Neural cell (in vitro differentiated cells): ENCODE measurements at regions not wholly inside any gene's neighbourhood (a gene's known extent, or its start where the extent isn't known, plus 50 kb on each side); places are given as distances from the start of the nearest gene placed in this dataset.

Source experiments
- H2AFZ ChIP-seq: fragments of 200-600, 300-800 bp; sonication (generic), shearing (Covaris generic); 2 replicates; pipeline ENCODE4 v1.6.0; 2014; ENCODE audit warnings: low read depth, mild to moderate bottlenecking, antibody characterized with exemption, low read length, moderate library complexity
- H3F3A ChIP-seq: fragments of 200-600 bp; shearing (Covaris generic); 2 replicates; pipeline ENCODE4 v1.6.1; 2016; ENCODE audit warnings: mild to moderate bottlenecking, moderate library complexity, mixed read lengths, antibody characterized with exemption, low read length; ENCODE audit not compliant: insufficient read depth, poor library complexity, severe bottlenecking
- H3K27ac ChIP-seq: fragments of 200-600, 300-800 bp; sonication (generic), shearing (Covaris generic); 2 replicates; pipeline ENCODE4 v1.5.1; 2014; ENCODE audit warnings: mild to moderate bottlenecking, low read length, moderate library complexity
- H3K27me3 ChIP-seq: fragments of 300-800, 200-600 bp; sonication (generic), shearing (Covaris generic); 2 replicates; pipeline ENCODE4 v1.6.0; 2014; ENCODE audit warnings: mild to moderate bottlenecking, low read depth, low read length, moderate library complexity; ENCODE audit not compliant: insufficient read depth
- H3K36me3 ChIP-seq: fragments of 300-800, 200-600 bp; sonication (generic), shearing (Covaris generic); 2 replicates; pipeline ENCODE4 v1.5.1; 2014; ENCODE audit warnings: mild to moderate bottlenecking, antibody characterized with exemption, low read length, moderate library complexity; ENCODE audit not compliant: insufficient read depth
- H3K4me2 ChIP-seq: fragments of 300-800, 200-600 bp; sonication (generic), shearing (Covaris generic); 2 replicates; pipeline ENCODE4 v1.6.0; 2014; ENCODE audit warnings: mild to moderate bottlenecking, low read length
- H3K4me3 ChIP-seq: fragments of 300-800, 200-600 bp; sonication (generic), shearing (Covaris generic); 2 replicates; pipeline ENCODE4 v1.5.1; 2014; ENCODE audit warnings: mild to moderate bottlenecking, low read length, moderate library complexity
- H3K79me2 ChIP-seq: fragments of 200-600 bp; shearing (Covaris generic); replicated peaks from 2 replicates; pipeline ENCODE4 v1.6.0; 2014; ENCODE audit warnings: mild to moderate bottlenecking, low read length, moderate library complexity; ENCODE audit not compliant: insufficient read depth
- H3K9ac ChIP-seq: fragments of 300-800, 200-600 bp; sonication (generic), shearing (Covaris generic); 2 replicates; pipeline ENCODE4 v1.6.1; 2016; ENCODE audit warnings: mild to moderate bottlenecking, low read length, mixed read lengths
- H3K9me2 ChIP-seq: fragments of 200-600 bp; shearing (Covaris generic); 2 replicates; pipeline ENCODE4 v1.6.1; 2016; ENCODE audit warnings: mild to moderate bottlenecking, low read length, mixed read lengths; ENCODE audit not compliant: insufficient read depth
- H3K9me3 ChIP-seq: fragments of 200-600, 300-800 bp; sonication (generic), shearing (Covaris generic); 2 replicates; pipeline ENCODE4 v1.6.1; 2016; ENCODE audit warnings: mild to moderate bottlenecking, mixed run types, low read length, moderate library complexity, mixed read lengths
- H4K20me1 ChIP-seq: fragments of 200-600 bp; shearing (Covaris generic); 2 replicates; pipeline ENCODE4 v1.6.1; 2016; ENCODE audit warnings: mild to moderate bottlenecking, mixed run types; ENCODE audit not compliant: insufficient read depth
- CTCF ChIP-seq: fragments of 450-650 bp; IDR thresholded peaks from 2 replicates; pipeline ENCODE4 v1.5.1; 2014; ENCODE audit warnings: antibody characterized with exemption, mild to moderate bottlenecking, moderate library complexity; ENCODE audit not compliant: poor library complexity, severe bottlenecking
- EP300 ChIP-seq: fragments of 450-650 bp; conservative IDR thresholded peaks from 2 replicates; pipeline ENCODE4 v1.6.1; 2014; ENCODE audit warnings: antibody characterized with exemption, mild to moderate bottlenecking, moderate library complexity; ENCODE audit not compliant: poor library complexity, severe bottlenecking
- EZH2 ChIP-seq: fragments of 200-600, 300-800 bp; shearing (Covaris generic), sonication (generic); IDR thresholded peaks from 2 replicates; pipeline ENCODE4 v1.6.1; 2014; ENCODE audit warnings: antibody characterized with exemption, low read length, borderline replicate concordance, mild to moderate bottlenecking; ENCODE audit not compliant: insufficient read depth, poor library complexity, severe bottlenecking
- MXI1 ChIP-seq: fragments of 450-650 bp; conservative IDR thresholded peaks from 2 replicates; pipeline ENCODE4 v1.6.1; 2014; ENCODE audit warnings: antibody characterized with exemption, mild to moderate bottlenecking; ENCODE audit not compliant: poor library complexity, severe bottlenecking
- POLR2AphosphoS5 ChIP-seq: IDR thresholded peaks from 2 replicates; pipeline ENCODE4 v1.6.1; 2012
- RAD21 ChIP-seq: fragments of 450-650 bp; conservative IDR thresholded peaks from 2 replicates; pipeline ENCODE4 v1.6.1; 2014; ENCODE audit warnings: antibody characterized with exemption, mild to moderate bottlenecking, moderate library complexity
- SMC3 ChIP-seq: fragments of 450-650 bp; conservative IDR thresholded peaks from 2 replicates; pipeline ENCODE4 v1.6.1; 2014; ENCODE audit warnings: antibody characterized with exemption, mild to moderate bottlenecking, moderate library complexity; ENCODE audit not compliant: poor library complexity
- TAF1 ChIP-seq: IDR thresholded peaks from 2 replicates; pipeline ENCODE4 v1.6.1; 2012; ENCODE audit warnings: low read depth
- TF ChIP-seq, protein P1 (sequence below): IDR thresholded peaks from 2 replicates; pipeline ENCODE4 v1.6.1; 2012; ENCODE audit warnings: borderline replicate concordance

DNA sequence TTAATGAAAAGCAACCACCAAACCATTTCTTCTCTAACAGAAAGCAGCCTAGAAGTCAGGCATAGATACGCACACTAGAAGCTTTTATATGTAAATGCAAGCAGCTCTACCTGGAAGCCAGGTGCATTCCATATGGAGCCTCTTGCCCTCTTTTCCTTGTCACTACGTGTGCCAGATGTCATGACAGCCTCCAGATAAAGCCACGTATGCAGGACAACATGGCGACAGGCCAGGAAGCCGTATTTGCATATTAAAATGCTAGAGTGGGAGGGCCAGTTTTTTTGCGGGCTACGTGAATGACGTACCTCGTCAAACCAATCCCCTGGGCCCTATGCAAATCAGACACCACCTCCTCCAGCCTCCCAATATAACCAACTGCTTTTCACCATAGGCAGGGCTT, 308.1 kb upstream of the SPTLC3 start:
- Histone ChIP-seq H3K9me2 (no peaks in the 10 kb centered on the region), H3K79me2 (no peaks in the 10 kb centered on the region), H3K27me3 (no peaks in the 10 kb centered on the region), H3K4me3 (no peak overlapping the region), H3K36me3 (no peaks in the 10 kb centered on the region), H3F3A (no peaks in the 10 kb centered on the region), H3K4me2 (no peak overlapping the region), H3K9ac (no peak overlapping the region), H3K27ac (no peak overlapping the region), H3K9me3 (no peaks in the 10 kb centered on the region), H4K20me1 (no peaks in the 10 kb centered on the region), H2AFZ (no peak overlapping the region)
- TF ChIP-seq TAF1: no peak
- no peak for TF ChIP-seq RAD21
- no peak for TF ChIP-seq EP300
- TF ChIP-seq SMC3: no peak
- no peak for TF ChIP-seq CTCF
- no peak for TF ChIP-seq MXI1
- TF ChIP-seq EZH2: no peak
- no peak for TF ChIP-seq POLR2AphosphoS5
- TF ChIP-seq, protein P1, sequence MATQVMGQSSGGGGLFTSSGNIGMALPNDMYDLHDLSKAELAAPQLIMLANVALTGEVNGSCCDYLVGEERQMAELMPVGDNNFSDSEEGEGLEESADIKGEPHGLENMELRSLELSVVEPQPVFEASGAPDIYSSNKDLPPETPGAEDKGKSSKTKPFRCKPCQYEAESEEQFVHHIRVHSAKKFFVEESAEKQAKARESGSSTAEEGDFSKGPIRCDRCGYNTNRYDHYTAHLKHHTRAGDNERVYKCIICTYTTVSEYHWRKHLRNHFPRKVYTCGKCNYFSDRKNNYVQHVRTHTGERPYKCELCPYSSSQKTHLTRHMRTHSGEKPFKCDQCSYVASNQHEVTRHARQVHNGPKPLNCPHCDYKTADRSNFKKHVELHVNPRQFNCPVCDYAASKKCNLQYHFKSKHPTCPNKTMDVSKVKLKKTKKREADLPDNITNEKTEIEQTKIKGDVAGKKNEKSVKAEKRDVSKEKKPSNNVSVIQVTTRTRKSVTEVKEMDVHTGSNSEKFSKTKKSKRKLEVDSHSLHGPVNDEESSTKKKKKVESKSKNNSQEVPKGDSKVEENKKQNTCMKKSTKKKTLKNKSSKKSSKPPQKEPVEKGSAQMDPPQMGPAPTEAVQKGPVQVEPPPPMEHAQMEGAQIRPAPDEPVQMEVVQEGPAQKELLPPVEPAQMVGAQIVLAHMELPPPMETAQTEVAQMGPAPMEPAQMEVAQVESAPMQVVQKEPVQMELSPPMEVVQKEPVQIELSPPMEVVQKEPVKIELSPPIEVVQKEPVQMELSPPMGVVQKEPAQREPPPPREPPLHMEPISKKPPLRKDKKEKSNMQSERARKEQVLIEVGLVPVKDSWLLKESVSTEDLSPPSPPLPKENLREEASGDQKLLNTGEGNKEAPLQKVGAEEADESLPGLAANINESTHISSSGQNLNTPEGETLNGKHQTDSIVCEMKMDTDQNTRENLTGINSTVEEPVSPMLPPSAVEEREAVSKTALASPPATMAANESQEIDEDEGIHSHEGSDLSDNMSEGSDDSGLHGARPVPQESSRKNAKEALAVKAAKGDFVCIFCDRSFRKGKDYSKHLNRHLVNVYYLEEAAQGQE: no peak

- no peaks in the 10 kb centered on the region for H3F3A ChIP-seq
- no peaks in the 10 kb centered on the region for H3K27me3 ChIP-seq
- no peak overlapping the region for H3K27ac ChIP-seq
- no peak overlapping the region for H3K4me3 ChIP-seq
- TF ChIP-seq, protein P1: no peak
- TF ChIP-seq SMC3: no peak
- no peaks in the 10 kb centered on the region for H3K9me2 ChIP-seq
- H3K4me2 ChIP-seq: no peak overlapping the region
- no peak overlapping the region for H2AFZ ChIP-seq
- H3K9ac ChIP-seq: no peak overlapping the region
- no peaks in the 10 kb centered on the region for H3K36me3 ChIP-seq
- no peaks in the 10 kb centered on the region for H3K79me2 ChIP-seq
- H4K20me1 ChIP-seq: no peaks in the 10 kb centered on the region
- no peaks in the 10 kb centered on the region for H3K9me3 ChIP-seq
Measured at GRCh38 chr20:12702312-12702711, 306.5 kb upstream of the SPTLC3 start.
